SK-N-MC (cell line): ENCODE measurements at regions not wholly inside any gene's neighbourhood (a gene's known extent, or its start where the extent isn't known, plus 50 kb on each side); places are given as distances from the start of the nearest gene placed in this dataset.

ENCODE experiments used
- EZH2 ChIP-seq: fragments of 200-600 bp; sonication (generic); IDR thresholded peaks from one replicate; pipeline ENCODE4 v1.6.1; 2017; ENCODE audit warnings: antibody characterized with exemption
- FOXP2 ChIP-seq: optimal IDR thresholded peaks from 2 replicates; pipeline ENCODE3; 2011; ENCODE audit warnings: mild to moderate bottlenecking, moderate library complexity; ENCODE audit not compliant: insufficient read depth; ENCODE audit errors: extremely low read length, control extremely low read depth
- POLR2AphosphoS5 ChIP-seq: IDR thresholded peaks from 2 replicates; pipeline ENCODE4 v1.6.1; 2012; ENCODE audit warnings: mild to moderate bottlenecking, low read depth, low read length, borderline replicate concordance

DNA sequence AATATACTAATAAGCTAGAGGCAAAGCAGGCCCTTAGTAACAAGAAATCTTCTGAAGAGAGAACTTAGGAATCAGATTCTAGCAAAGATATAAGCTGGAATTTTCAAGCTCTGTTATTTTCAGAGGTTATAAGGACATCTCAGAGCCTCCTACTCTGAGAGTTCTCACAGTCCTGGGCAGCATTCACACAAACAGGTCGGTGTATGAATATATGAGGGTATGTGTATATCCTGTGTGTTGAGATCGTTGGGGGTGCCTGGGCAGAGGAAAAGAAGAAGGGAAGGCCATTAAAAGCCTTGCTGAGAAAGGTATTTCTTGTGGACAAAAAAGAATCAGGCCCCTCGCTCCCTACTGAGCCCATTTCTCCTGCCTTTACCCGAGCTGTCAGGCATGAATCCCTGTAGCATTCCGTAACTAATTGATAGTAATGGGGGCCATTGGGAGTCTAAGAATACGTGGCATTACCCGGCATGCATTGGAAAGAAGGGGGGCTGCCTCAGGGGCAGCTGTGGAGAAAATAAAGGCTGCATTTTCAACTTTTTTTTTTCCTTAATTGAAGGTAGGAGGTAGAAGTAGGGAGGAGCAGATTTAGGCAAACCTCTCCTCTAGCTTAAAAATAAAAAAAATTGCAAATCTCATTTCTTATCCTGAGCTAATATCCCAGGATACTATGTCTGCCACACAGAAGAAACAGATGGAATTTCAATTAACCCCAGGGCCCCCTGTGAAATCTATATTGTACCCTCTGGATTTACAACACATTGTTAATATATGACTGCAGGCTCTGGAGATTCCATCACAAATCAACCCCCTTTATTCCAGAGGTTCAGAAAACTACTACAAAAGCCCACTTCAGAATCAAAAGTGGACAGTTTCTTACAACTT lies 103.8 kb downstream of the GTPBP8 start:
- TF ChIP-seq POLR2AphosphoS5 (no peak), EZH2 (no peak), FOXP2 (no peak)
